ENCODE measurements at regions not wholly inside any gene's neighbourhood (a gene's known extent, or its start where the extent isn't known, plus 50 kb on each side); places are given as distances from the start of the nearest gene placed in this dataset.

GRCh38 chr3:181239441-181239840 is 249.9 kb upstream of the DNAJC19 start:
- TF ChIP-seq CTCF (optimal IDR thresholded peaks at IDR 0.05 in 1 of 3, IDR thresholded peaks at IDR 0.05 in 1 of 3, conservative IDR thresholded peaks at IDR 0.05 in 1 of 3; ENCODE audit: extremely low read depth in 1 of 3, insufficient read depth in 2 of 3, low read length in 3 of 3) (no peak), EZH2 (IDR thresholded peaks at IDR 0.05; ENCODE audit: low read length) (no peak)
